ENCODE measurements at regions not wholly inside any gene's neighbourhood (a gene's known extent, or its start where the extent isn't known, plus 50 kb on each side); places are given as distances from the start of the nearest gene placed in this dataset.

- H3K4me3 ChIP-seq (ENCODE audit: low read depth, low read length), result no peak overlapping the region
- TF ChIP-seq SCRT1 (tag by site-specific recombination; IDR thresholded peaks at IDR 0.05; ENCODE audit: borderline replicate concordance) (peak; percentile 75), SCRT2 (tag by site-specific recombination; IDR thresholded peaks at IDR 0.05) (peak; percentile 95), ZFP41 (tag by site-specific recombination; IDR thresholded peaks at IDR 0.05; ENCODE audit: borderline replicate concordance) (no peak), ZIC2 (tag by site-specific recombination; IDR thresholded peaks at IDR 0.05) (peak; percentile 33; the same call in 1 of the 2 replicates), ZNF157 (tag by site-specific recombination; IDR thresholded peaks at IDR 0.05) (no peak), ZNF362 (tag by site-specific recombination; IDR thresholded peaks at IDR 0.05) (no peak)
- H3K36me3 ChIP-seq (ENCODE audit: control insufficient read depth in 2 of 2, insufficient read depth in 1 of 2, low read length in 2 of 2), result no peaks in the 10 kb centered on the region
- H3K4me1 ChIP-seq (ENCODE audit: control insufficient read depth, insufficient read depth, low read length), result no peaks in the 10 kb centered on the region
- H3K9me3 ChIP-seq (ENCODE audit: control insufficient read depth, insufficient read depth, low read depth, low read length), result no peaks in the 10 kb centered on the region
- ChIA-PET POLR2A (interaction anchor here (0.5 to 1.4 kb wide), 2 partner anchors 11 to 99 kb away, joined by 3 read pairs; no protein-coding TSS in a partner anchor), CTCF (interaction anchor here (0.6 kb wide), 1 partner anchor 68 kb away, joined by 3 read pairs; no protein-coding TSS in a partner anchor)
- no peak overlapping the region for H3K27ac ChIP-seq (ENCODE audit: extremely low read depth, low read depth, low read length)
Measured at GRCh38 chr20:62567246-62568044, 74.9 kb upstream of the SLCO4A1 start.

- TF ChIP-seq ZBTB17 (tag by site-specific recombination; IDR thresholded peaks at IDR 0.05) (0 out of 2 replicates have a peak, but pooled peaks have one; percentile 19), GLI4 (tag by site-specific recombination; IDR thresholded peaks at IDR 0.05) (no peak), HIC1 (tag by site-specific recombination; IDR thresholded peaks at IDR 0.05) (0 out of 2 replicates have a peak, but pooled peaks have one; percentile 18)
- POLR2A ChIA-PET, result interaction anchor here (1.4 kb wide), 1 partner anchor 12 kb away, joined by 3 read pairs; no protein-coding TSS in a partner anchor
- Histone ChIP-seq H3K4me3 (ENCODE audit: low read depth, low read length) (no peak overlapping the region), H3K36me3 (ENCODE audit: control insufficient read depth in 2 of 2, insufficient read depth in 1 of 2, low read length in 2 of 2) (no peaks in the 10 kb centered on the region), H3K9me3 (ENCODE audit: control insufficient read depth, insufficient read depth, low read depth, low read length) (no peaks in the 10 kb centered on the region), H3K4me1 (ENCODE audit: control insufficient read depth, insufficient read depth, low read length) (no peaks in the 10 kb centered on the region), H3K27ac (ENCODE audit: extremely low read depth, low read depth, low read length) (no peak overlapping the region)
- CTCF ChIA-PET, result no interaction called here
Measured at GRCh38 chr20:62568045-62568389, 74.3 kb upstream of the SLCO4A1 start.

DNA sequence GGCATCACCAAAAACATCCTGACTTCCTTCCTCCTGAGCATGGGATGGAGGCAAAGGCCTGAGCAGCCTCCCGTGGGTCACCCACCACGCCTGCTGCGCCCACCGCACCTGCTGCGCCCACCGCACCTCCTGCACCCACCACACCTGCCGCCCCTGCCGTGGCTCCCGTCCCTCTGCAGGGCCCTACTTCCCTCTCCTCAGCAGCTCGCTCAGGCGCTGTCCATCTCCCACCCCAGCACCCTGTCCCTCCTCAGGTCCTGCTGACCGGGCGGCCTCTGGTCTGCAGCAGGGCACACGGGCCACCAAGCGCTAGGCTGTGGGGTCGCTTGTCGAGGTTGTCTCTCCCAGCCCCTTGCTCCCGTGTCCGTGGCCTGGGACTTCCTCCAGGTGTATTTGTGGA, 72.7 kb upstream of the SLCO4A1 start:
- Histone ChIP-seq H3K4me1 (ENCODE audit: control insufficient read depth, insufficient read depth, low read length) (no peaks in the 10 kb centered on the region), H3K27ac (ENCODE audit: extremely low read depth, low read depth, low read length) (no peak overlapping the region), H3K9me3 (ENCODE audit: control insufficient read depth, insufficient read depth, low read depth, low read length) (no peaks in the 10 kb centered on the region), H3K36me3 (ENCODE audit: control insufficient read depth in 2 of 2, insufficient read depth in 1 of 2, low read length in 2 of 2) (no peaks in the 10 kb centered on the region), H3K4me3 (ENCODE audit: low read depth, low read length) (no peak overlapping the region)
- ChIA-PET CTCF (no interaction called here), POLR2A (no interaction called here)
- TF ChIP-seq, protein P1, sequence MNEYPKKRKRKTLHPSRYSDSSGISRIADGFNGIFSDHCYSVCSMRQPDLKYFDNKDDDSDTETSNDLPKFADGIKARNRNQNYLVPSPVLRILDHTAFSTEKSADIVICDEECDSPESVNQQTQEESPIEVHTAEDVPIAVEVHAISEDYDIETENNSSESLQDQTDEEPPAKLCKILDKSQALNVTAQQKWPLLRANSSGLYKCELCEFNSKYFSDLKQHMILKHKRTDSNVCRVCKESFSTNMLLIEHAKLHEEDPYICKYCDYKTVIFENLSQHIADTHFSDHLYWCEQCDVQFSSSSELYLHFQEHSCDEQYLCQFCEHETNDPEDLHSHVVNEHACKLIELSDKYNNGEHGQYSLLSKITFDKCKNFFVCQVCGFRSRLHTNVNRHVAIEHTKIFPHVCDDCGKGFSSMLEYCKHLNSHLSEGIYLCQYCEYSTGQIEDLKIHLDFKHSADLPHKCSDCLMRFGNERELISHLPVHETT (tag by site-specific recombination; IDR thresholded peaks at IDR 0.05), result no peak
- no peak for TF ChIP-seq ZBTB1 (tag by site-specific recombination; IDR thresholded peaks at IDR 0.05)
- no peak for TF ChIP-seq ZNF558 (tag by site-specific recombination; IDR thresholded peaks at IDR 0.05)
- TF ChIP-seq ZEB2 (tag by site-specific recombination; IDR thresholded peaks at IDR 0.05), result no peak
- TF ChIP-seq ZNF155 (tag by site-specific recombination; IDR thresholded peaks at IDR 0.05), result no peak
- no peak for TF ChIP-seq ZNF16 (tag by site-specific recombination; IDR thresholded peaks at IDR 0.05; ENCODE audit: low read depth)
- TF ChIP-seq ZNF23 (tag by site-specific recombination; IDR thresholded peaks at IDR 0.05; ENCODE audit: borderline replicate concordance), result no peak
- no peak for TF ChIP-seq KLF9 (tag by site-specific recombination; IDR thresholded peaks at IDR 0.05; ENCODE audit: low read depth)
- TF ChIP-seq, protein P2, sequence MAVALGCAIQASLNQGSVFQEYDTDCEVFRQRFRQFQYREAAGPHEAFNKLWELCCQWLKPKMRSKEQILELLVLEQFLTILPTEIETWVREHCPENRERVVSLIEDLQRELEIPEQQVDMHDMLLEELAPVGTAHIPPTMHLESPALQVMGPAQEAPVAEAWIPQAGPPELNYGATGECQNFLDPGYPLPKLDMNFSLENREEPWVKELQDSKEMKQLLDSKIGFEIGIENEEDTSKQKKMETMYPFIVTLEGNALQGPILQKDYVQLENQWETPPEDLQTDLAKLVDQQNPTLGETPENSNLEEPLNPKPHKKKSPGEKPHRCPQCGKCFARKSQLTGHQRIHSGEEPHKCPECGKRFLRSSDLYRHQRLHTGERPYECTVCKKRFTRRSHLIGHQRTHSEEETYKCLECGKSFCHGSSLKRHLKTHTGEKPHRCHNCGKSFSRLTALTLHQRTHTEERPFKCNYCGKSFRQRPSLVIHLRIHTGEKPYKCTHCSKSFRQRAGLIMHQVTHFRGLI (tag by site-specific recombination; IDR thresholded peaks at IDR 0.05), result no peak
- no peak for TF ChIP-seq ZBTB7A (tag by site-specific recombination; IDR thresholded peaks at IDR 0.05; ENCODE audit: low read depth)
- TF ChIP-seq ZNF837 (tag by site-specific recombination; IDR thresholded peaks at IDR 0.05), result no peak
- no peak for TF ChIP-seq ZBTB8A (tag by site-specific recombination; IDR thresholded peaks at IDR 0.05)
- TF ChIP-seq PRDM1 (tag by site-specific recombination; IDR thresholded peaks at IDR 0.05), result no peak
- no peak for TF ChIP-seq ZNF624 (tag by site-specific recombination; IDR thresholded peaks at IDR 0.05)
- TF ChIP-seq EGR2 (tag by site-specific recombination; IDR thresholded peaks at IDR 0.05; ENCODE audit: low read depth), result no peak
- no peak for TF ChIP-seq ZFP41 (tag by site-specific recombination; IDR thresholded peaks at IDR 0.05; ENCODE audit: borderline replicate concordance)

Data from HEK293 (cell line).